H9 (cell line): ENCODE measurements at regions not wholly inside any gene's neighbourhood (a gene's known extent, or its start where the extent isn't known, plus 50 kb on each side); places are given as distances from the start of the nearest gene placed in this dataset.

Experiments used
- DNase-seq: peaks from one replicate; pipeline ENCODE4 v3.0.0-alpha.2; 2017
- H2AFZ ChIP-seq: one replicate; pipeline ENCODE4 v1.6.1; 2013; ENCODE audit warnings: mild to moderate bottlenecking, low read length, control low read depth, moderate library complexity
- H2AK5ac ChIP-seq: 2 replicates; pipeline ENCODE4 v1.6.1; 2013; ENCODE audit warnings: low read length, control low read depth, mixed read lengths; ENCODE audit not compliant: insufficient read length
- H2BK120ac ChIP-seq: one replicate; pipeline ENCODE4 v1.6.1; 2013; ENCODE audit warnings: low read depth, mild to moderate bottlenecking, low read length, control low read depth, inconsistent platforms; ENCODE audit not compliant: poor library complexity, severe bottlenecking
- H2BK12ac ChIP-seq: 2 replicates; pipeline ENCODE4 v1.6.1; 2013; ENCODE audit warnings: low read length, control low read depth, mixed read lengths, low read depth; ENCODE audit not compliant: insufficient read length
- H2BK15ac ChIP-seq: 2 replicates; pipeline ENCODE4 v1.6.1; 2013; ENCODE audit warnings: low read depth, low read length, control low read depth
- H2BK20ac ChIP-seq: one replicate; pipeline ENCODE4 v1.6.1; 2013; ENCODE audit warnings: low read depth, mild to moderate bottlenecking, low read length, control low read depth, inconsistent platforms; ENCODE audit not compliant: poor library complexity, severe bottlenecking
- H2BK5ac ChIP-seq: 2 replicates; pipeline ENCODE4 v1.6.1; 2013; ENCODE audit warnings: low read length, control low read depth, mixed read lengths; ENCODE audit not compliant: insufficient read length
- H3K14ac ChIP-seq: 2 replicates; pipeline ENCODE4 v1.6.1; 2013; ENCODE audit warnings: low read length, control low read depth; ENCODE audit not compliant: insufficient read depth
- H3K18ac ChIP-seq: 2 replicates; pipeline ENCODE4 v1.6.1; 2013; ENCODE audit warnings: low read depth, mild to moderate bottlenecking, mixed read lengths, low read length, control low read depth; ENCODE audit not compliant: insufficient read length
- H3K23ac ChIP-seq: 2 replicates; pipeline ENCODE4 v1.6.1; 2013; ENCODE audit warnings: low read length, control low read depth, mixed read lengths, low read depth; ENCODE audit not compliant: insufficient read length
- H3K23me2 ChIP-seq: 2 replicates; pipeline ENCODE4 v1.6.1; 2013; ENCODE audit warnings: low read depth, mild to moderate bottlenecking, mixed read lengths, low read length, control low read depth; ENCODE audit not compliant: insufficient read length, poor library complexity, severe bottlenecking
- H3K27ac ChIP-seq: 2 replicates; pipeline ENCODE4 v1.5.1; 2013; ENCODE audit warnings: low read length, control low read depth, mixed read lengths, low read depth; ENCODE audit not compliant: insufficient read length
- H3K27me3 ChIP-seq: 2 replicates; pipeline ENCODE4 v1.6.1; 2013; ENCODE audit warnings: low read length, control low read depth, inconsistent platforms; ENCODE audit not compliant: insufficient read depth
- H3K4ac ChIP-seq: 2 replicates; pipeline ENCODE4 v1.6.1; 2013; ENCODE audit warnings: low read depth, mild to moderate bottlenecking, control low read depth, inconsistent platforms, low read length, moderate library complexity
- H3K4me1 ChIP-seq: 2 replicates; pipeline ENCODE4 v1.6.1; 2013; ENCODE audit warnings: low read length, control low read depth, inconsistent platforms; ENCODE audit not compliant: insufficient read depth
- H3K4me2 ChIP-seq: 2 replicates; pipeline ENCODE4 v1.6.1; 2013; ENCODE audit warnings: low read length, control low read depth, mixed read lengths; ENCODE audit not compliant: insufficient read length, insufficient read depth
- H3K56ac ChIP-seq: 2 replicates; pipeline ENCODE4 v1.6.1; 2013; ENCODE audit warnings: low read depth, mild to moderate bottlenecking, mixed read lengths, low read length, control low read depth; ENCODE audit not compliant: insufficient read length
- H3K79me1 ChIP-seq: 2 replicates; pipeline ENCODE4 v1.6.1; 2013; ENCODE audit warnings: low read depth, mild to moderate bottlenecking, moderate library complexity, low read length, control low read depth, inconsistent platforms; ENCODE audit not compliant: insufficient read depth, poor library complexity, severe bottlenecking
- H3K79me2 ChIP-seq: 2 replicates; pipeline ENCODE4 v1.6.1; 2013; ENCODE audit warnings: low read length, control low read depth, inconsistent platforms; ENCODE audit not compliant: insufficient read depth
- H3K9ac ChIP-seq: 2 replicates; pipeline ENCODE4 v1.6.1; 2013; ENCODE audit warnings: low read length, control low read depth, mixed read lengths; ENCODE audit not compliant: insufficient read length; ENCODE audit errors: extremely low read depth
- H3K9me3 ChIP-seq: one replicate; pipeline ENCODE4 v1.6.1; 2013; ENCODE audit warnings: low read depth, low read length, inconsistent platforms; ENCODE audit not compliant: control insufficient read depth
- H3T11ph ChIP-seq: one replicate; pipeline ENCODE4 v1.6.1; 2013; ENCODE audit warnings: mild to moderate bottlenecking, low read length, control low read depth, inconsistent platforms
- H4K20me1 ChIP-seq: one replicate; pipeline ENCODE4 v1.6.1; 2013; ENCODE audit not compliant: control insufficient read depth, insufficient read length, insufficient read depth
- H4K5ac ChIP-seq: 2 replicates; pipeline ENCODE4 v1.6.1; 2013; ENCODE audit warnings: low read depth, mild to moderate bottlenecking, mixed read lengths, low read length, control low read depth; ENCODE audit not compliant: insufficient read length
- H4K8ac ChIP-seq: replicated peaks from 2 replicates; pipeline ENCODE4 v1.6.1; 2013; ENCODE audit warnings: low read length, control low read depth, mixed read lengths, low read depth; ENCODE audit not compliant: insufficient read length
- H4K91ac ChIP-seq: 2 replicates; pipeline ENCODE4 v1.6.1; 2013; ENCODE audit warnings: low read depth, mild to moderate bottlenecking, moderate library complexity, mixed read lengths, low read length, control low read depth; ENCODE audit not compliant: insufficient read length
- H3K27ac Mint-ChIP-seq, 3 experiments: 2 replicates in 2 of 3; 3 replicates in 1 of 3; pipeline ENCODE4 v1.8.0; 2020 to 2021; ENCODE audit warnings: mixed read lengths in 3 of 3, mild to moderate bottlenecking in 1 of 3, moderate library complexity in 1 of 3
- H3K27me3 Mint-ChIP-seq: 2 replicates; pipeline ENCODE4 v1.8.0; 2021; ENCODE audit warnings: low read depth, mild to moderate bottlenecking, moderate library complexity, mixed read lengths
- H3K36me3 Mint-ChIP-seq, 3 experiments: 2 replicates in 2 of 3; 3 replicates in 1 of 3; pipeline ENCODE4 v1.8.0; 2020 to 2021; ENCODE audit warnings: low read depth in 3 of 3, mixed read lengths in 3 of 3; ENCODE audit not compliant: insufficient read depth in 1 of 3
- H3K4me1 Mint-ChIP-seq, 2 experiments: 2 replicates each; pipeline ENCODE4 v1.8.0; 2020; ENCODE audit warnings: mixed read lengths in 2 of 2
- H3K4me3 Mint-ChIP-seq, 2 experiments: 2 replicates in 1 of 2; 3 replicates in 1 of 2; pipeline ENCODE4 v1.8.0; 2020 to 2021; ENCODE audit warnings: mild to moderate bottlenecking in 2 of 2, mixed read lengths in 2 of 2, moderate library complexity in 1 of 2
- H3K9me3 Mint-ChIP-seq, 2 experiments: 2 replicates in 1 of 2; 3 replicates in 1 of 2; pipeline ENCODE4 v1.8.0; 2020; ENCODE audit warnings: mild to moderate bottlenecking in 2 of 2, mixed read lengths in 2 of 2, moderate library complexity in 1 of 2
- WGBS: extraction: QIAGEN DNeasy Blood & Tissue Kit; methylation state at CpG from one replicate; pipeline ENCODE4 v1.1.7; 2013; ENCODE audit warnings: missing lambda C conversion rate, low lambda C conversion rate, mixed read lengths; ENCODE audit not compliant: insufficient read length; ENCODE audit errors: extremely low coverage; 5-methylcytosine and 5-hydroxymethylcytosine counted together
- TF ChIP-seq, protein P1 (sequence below): fragments of 200-600 bp; sonication (generic); conservative IDR thresholded peaks from 3 replicates; pipeline ENCODE4 v1.8.0; 2021; ENCODE audit warnings: antibody characterized with exemption, mild to moderate bottlenecking

DNA sequence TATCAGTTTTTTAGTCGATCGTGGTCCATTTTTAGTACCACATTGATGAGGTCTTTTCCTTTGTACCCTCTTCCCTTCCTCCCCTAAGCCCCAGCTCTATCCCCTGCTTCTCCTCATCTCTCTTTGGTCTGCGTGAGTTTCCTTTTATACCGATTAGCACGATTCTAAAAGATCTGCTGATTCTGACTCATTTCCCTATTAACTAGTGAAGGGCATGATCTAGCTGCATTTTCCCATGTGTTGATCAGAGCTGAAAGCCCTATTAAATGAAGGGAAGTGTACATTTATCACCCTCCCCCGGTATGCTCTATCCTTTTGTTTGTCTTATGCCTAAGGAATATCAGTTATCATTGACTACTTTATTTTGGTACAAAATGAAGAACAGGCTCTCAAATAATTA, 181.7 kb upstream of the NPY2R start:
- no peak overlapping the region for H3K4me3 Mint-ChIP-seq
- Histone ChIP-seq H2BK20ac (no peak overlapping the region), H3K27ac (no peak overlapping the region), H3K79me1 (no peaks in the 10 kb centered on the region), H2BK12ac (no peak overlapping the region), H3K18ac (no peak overlapping the region), H2BK5ac (no peak overlapping the region), H3K23ac (no peak overlapping the region), H4K91ac (no peak overlapping the region), H4K20me1 (no peaks in the 10 kb centered on the region), H3K9ac (no peak overlapping the region), H3K9me3 (no peaks in the 10 kb centered on the region), H3K4ac (no peak overlapping the region), H4K8ac (no peak overlapping the region), H2BK15ac (no peak overlapping the region), H3T11ph (no peak overlapping the region), H3K27me3 (no peaks in the 10 kb centered on the region), H3K79me2 (no peaks in the 10 kb centered on the region), H2BK120ac (no peak overlapping the region), H3K4me2 (no peak overlapping the region), H2AK5ac (no peak overlapping the region), H2AFZ (no peak overlapping the region), H3K23me2 (no peaks in the 10 kb centered on the region), H3K4me1 (no peaks in the 10 kb centered on the region), H3K14ac (no peak overlapping the region), H4K5ac (no peak overlapping the region), H3K56ac (no peak overlapping the region)
- no CpG with 5 or more reads among the region's 6 CpGs for WGBS
- peaks cover under 1 to 5% of the 10 kb centered on the region in 2 experiments; a peak in 3 of 5 replicates for H3K9me3 Mint-ChIP-seq
- no peak overlapping the region for H3K27ac Mint-ChIP-seq
- H3K36me3 Mint-ChIP-seq, result no peaks in the 10 kb centered on the region; a peak in 2 of 7 replicates
- peaks cover 2% of the 10 kb centered on the region in 2 experiments; a peak in 2 of 4 replicates for H3K4me1 Mint-ChIP-seq
- DNase-seq, result no peak
- TF ChIP-seq, protein P1, sequence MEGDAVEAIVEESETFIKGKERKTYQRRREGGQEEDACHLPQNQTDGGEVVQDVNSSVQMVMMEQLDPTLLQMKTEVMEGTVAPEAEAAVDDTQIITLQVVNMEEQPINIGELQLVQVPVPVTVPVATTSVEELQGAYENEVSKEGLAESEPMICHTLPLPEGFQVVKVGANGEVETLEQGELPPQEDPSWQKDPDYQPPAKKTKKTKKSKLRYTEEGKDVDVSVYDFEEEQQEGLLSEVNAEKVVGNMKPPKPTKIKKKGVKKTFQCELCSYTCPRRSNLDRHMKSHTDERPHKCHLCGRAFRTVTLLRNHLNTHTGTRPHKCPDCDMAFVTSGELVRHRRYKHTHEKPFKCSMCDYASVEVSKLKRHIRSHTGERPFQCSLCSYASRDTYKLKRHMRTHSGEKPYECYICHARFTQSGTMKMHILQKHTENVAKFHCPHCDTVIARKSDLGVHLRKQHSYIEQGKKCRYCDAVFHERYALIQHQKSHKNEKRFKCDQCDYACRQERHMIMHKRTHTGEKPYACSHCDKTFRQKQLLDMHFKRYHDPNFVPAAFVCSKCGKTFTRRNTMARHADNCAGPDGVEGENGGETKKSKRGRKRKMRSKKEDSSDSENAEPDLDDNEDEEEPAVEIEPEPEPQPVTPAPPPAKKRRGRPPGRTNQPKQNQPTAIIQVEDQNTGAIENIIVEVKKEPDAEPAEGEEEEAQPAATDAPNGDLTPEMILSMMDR, result no peak
- peaks cover 4% of the 10 kb centered on the region; the same call in 1 of the 2 replicates for H3K27me3 Mint-ChIP-seq
